HG03045 (cell line): ENCODE measurements at regions not wholly inside any gene's neighbourhood (a gene's known extent, or its start where the extent isn't known, plus 50 kb on each side); places are given as distances from the start of the nearest gene placed in this dataset.
"Not testable (repeated sequence)": the region's sequence is repeated elsewhere in the genome, so short reads cannot be mapped to it uniquely, and the experiment has no call there.

ENCODE experiments used
- ATAC-seq: cut with Tn5 transposase; IDR thresholded peaks from one replicate; pipeline ENCODE4 v1.9.1; 2021; ENCODE audit warnings: mild to moderate bottlenecking, moderate library complexity; ENCODE audit not compliant: unreplicated experiment

DNA sequence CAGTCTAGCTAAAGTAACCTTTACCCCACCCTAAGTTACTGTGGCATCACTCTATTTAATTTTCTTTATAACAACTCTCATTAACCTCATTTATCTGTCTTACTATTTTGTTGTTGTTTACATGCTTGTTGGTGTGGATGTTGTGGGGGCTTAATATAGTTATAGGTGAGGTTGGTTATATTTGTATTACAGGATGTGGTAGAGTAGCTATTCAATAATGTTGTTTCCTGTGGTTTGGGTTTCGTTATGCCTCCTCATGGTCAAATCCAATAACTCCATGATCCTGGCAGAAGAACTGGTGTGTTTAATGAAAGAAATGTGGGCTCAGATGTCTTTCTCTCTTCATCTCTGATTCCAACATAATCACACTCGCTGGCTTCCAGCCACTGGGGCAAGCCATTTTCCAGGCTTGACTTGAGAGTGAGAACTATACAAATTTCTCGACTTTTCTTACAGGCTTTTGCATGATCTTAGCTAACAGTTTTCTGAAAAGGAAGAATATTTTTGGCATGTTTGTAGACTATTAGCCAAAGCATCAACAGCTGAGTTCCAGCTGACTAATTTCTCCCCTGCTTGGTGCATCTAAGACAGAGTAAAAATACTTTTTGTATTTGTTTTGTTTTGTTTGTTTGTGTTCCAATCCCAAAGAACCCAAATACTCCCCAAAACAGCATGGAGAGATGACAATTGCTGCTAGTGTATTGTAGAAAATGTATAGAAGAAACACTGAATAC lies 303.7 kb upstream of the PAPPA start:
- ATAC-seq: no peak

DNA sequence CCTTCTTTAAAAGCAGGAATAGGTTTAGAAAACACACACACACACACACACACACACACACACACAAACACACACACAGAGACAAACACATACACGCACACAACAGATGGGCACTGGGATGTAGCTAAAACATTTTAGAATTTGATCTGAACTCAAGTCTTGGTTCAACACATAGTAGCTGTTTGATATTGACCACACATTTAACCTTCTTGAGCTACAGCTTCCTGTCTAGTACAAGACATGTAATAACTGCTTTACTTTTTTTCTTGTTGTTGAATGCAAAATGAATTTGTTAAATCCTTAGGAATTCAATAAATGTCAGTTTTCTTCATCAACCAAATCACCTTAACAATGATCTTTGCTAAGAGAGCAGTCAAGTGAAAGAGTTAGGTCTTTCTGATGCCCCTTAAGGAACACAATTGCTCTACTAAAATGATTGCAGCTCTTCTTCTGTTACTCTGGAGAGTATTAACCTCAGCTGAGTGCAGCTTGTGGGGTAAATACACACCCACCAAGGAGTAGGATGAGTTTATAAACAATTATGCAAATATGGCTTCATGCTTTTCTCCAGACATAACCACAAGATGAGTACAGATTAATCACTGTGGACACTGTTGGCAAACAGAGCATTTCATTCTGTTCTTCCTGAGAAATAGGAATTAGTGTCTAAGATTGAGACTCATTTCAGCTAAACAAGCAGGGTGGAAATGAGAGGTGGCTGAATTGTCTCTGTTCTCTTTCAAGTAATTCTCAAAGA lies 302.9 kb upstream of the PAPPA start:
- no peak for ATAC-seq

DNA sequence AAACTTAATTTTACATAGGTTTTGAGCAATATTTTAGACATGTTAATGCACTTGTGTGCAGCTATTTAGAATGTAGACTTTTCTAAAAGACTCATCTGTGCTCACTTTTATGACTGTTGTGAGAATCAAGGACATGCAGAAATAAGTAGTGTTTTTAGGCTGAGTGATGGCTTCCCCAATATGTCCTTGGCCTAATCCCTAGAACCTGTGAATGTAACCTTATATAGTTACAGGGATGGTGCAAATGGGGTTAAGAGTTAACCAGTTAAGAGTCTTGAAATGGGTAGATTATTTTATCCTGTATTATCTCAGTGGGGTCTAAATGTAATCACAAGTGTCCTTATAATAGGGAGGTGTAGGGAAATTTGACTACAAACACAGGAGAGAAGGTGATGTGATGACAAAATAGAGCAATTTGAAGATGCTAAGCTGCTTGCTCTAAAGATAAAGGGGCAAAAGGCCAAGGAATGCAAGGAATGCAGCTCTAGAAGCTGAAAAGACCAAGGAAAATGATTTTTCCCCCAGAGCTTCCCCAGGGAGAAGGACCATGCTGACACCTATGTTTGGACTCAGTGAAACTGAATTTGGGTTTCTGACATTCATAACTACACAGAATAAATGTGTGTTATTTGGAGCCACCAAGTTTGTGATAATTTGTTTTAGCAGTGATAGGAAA lies 298.0 kb upstream of the PAPPA start:
- no peak for ATAC-seq

DNA sequence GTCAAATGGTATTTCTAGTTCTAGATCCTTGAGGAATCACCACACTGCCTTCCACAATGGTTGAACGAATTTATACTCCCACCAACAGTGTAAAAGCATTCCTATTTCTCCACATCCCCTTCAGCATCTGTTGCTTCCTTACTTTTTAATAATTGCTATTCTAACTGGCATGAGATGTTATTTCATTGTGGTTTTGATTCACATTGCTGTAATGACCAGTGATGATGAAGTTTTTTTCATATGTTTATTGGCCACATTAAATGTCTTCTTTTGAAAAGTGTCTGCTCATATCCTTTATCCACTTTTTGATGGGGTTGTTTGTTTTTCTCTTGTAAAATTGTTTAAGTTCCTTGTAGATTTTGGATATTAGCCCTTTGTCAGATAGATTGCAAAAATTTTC lies 295.2 kb upstream of the PAPPA start:
- not testable (repeated sequence) for ATAC-seq

DNA sequence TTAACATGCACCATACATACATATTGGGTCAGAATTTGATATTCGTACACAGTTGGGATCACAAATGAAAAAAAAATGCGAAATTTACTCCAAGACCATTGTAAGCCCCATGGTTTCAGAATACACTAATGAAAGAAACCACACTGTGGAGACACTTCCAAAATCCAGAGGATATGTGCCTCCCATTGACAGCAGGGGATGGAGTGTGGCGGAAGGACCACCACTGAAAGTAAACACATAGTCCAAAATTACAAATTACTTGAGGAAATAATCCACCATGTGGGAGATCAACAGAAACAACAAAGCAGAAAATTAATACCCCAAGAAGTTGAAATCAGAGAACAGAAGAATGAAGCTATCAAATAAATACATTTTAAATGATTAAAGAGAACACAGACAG lies 291.6 kb upstream of the PAPPA start:
- ATAC-seq: no peak

DNA sequence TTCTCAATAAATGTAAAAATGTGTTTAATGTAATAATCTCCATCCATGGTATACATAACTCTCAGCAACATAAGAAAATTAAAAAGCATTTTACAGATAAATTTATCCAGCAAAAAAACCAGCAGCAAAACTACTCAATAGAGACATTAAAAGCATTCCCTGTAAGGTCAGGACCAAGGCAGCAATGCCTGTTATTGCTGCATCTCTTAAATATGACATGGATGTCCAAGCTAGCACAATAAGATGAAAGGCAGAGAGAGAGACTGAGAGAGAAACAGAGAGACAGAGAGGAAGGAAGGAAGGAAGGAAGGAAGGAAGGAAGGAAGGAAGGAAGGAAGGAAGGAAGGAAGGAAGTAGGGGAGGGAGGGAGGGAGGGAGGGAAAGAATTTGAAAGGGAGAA lies 289.0 kb upstream of the PAPPA start:
- no peak for ATAC-seq

DNA sequence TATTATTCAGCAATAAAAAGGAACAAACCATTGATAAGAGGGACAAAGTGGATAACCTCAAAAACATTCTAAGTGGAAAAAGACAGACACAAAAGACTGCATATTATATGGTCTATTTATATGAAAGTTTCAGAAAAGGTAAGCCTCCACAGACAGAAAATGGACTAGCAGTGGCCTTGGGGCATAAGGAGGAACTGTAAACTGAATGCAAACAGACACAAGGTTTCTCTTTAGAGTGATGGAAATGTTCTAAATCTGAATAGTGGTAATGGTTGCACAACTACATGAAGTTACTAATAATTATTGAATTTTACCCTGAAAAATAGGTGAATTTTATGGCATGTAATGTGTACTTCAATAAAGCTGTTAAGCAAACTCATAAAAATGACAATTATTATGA lies 286.3 kb upstream of the PAPPA start:
- no peak for ATAC-seq

DNA sequence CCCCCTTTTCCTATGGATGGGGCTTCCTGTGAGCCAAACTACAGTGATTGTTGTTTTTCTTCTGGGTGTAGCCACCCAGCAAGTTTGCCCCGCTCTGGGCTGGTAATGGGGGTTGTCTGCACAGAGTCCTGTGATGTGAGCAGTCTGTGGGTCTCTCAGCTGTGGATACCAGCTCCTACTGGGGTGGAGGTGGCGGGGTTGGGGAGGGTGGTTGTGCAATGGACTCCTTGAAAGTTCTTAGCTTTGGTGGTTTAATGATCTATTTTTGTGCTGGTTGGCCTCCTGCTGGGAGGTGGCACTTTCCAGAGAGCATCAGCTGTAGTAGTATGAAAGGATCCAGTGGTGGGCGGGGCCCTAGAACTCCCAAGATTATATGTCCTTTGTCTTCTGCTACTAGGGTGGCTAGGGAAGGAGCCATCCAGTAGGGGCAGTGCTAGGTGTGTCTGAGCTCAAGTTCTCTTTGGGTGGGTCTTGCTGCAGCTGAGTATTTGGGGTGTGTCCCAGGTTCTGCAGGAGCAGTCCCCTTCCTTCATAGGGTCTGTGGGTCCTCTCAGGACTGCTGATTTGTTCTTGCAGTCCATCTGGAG lies 275.6 kb upstream of the PAPPA start:
- no peak for ATAC-seq

DNA sequence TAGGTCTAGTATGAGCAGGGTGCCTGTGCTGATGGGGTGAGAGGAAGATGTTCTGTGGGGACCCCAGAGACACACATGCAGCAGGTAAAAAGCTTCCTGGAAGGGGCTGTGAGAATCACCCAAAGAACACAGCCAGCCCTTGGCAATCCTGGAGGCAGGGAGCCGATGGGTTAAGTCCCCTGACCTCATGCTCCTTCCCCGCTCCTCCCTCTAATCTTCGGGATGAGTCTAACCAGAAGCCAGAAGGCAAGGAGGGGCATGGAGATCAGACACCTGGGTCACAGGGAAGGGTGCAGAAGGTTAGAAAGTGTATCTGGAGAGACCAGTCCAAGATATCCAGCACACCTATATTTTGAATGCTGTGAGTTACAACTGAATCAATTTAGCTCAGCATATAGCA lies 274.1 kb upstream of the PAPPA start:
- no peak for ATAC-seq

DNA sequence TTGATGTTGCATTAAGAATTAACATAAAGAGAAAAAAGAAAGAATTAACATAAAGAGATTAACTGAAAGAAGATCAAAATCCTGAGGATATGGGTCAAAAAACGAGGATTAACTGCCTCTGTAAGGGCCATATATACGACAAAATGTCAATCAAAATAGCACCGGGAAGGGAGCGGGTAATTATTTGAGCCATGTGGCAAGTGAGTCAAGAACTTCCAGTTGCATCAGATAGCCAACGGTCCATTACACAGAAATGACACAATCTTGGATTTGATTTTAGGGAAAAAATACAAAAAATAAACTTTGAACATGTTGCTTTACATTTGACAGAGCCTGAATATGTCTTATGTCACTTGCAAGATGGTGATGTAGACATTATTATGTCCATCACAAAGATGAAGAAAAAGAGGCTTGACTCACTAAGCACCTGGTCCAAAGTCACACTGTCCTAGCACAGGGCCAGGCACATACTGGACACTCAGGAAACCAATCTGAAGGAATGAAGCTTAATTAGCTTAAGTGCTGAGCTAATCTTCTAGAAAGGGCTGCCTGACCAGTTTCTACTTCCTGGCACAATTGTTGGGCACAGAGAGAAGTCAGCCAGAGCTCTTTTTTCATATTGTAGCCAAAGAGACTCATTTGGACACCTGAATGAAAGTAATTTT lies 273.2 kb upstream of the PAPPA start:
- ATAC-seq: no peak

DNA sequence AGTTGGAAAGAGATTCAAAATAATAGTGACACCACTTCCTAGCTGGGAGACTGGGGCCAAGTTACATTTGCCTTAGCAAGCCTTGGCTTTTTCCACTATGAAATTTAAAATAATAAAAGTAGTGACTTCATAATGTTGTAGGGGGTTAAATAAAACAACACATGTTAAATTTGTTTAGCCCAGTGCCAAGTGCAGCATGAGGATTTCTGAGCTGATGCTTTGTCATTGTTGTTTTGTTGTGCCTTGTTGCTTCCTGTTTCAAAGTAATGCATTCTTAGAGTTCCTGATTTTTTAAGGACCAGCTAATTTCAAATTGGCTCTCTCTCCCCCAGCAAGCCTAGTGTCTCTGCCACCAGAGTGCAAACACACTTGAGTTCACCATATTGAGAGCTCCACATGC lies 270.7 kb upstream of the PAPPA start:
- no peak for ATAC-seq

DNA sequence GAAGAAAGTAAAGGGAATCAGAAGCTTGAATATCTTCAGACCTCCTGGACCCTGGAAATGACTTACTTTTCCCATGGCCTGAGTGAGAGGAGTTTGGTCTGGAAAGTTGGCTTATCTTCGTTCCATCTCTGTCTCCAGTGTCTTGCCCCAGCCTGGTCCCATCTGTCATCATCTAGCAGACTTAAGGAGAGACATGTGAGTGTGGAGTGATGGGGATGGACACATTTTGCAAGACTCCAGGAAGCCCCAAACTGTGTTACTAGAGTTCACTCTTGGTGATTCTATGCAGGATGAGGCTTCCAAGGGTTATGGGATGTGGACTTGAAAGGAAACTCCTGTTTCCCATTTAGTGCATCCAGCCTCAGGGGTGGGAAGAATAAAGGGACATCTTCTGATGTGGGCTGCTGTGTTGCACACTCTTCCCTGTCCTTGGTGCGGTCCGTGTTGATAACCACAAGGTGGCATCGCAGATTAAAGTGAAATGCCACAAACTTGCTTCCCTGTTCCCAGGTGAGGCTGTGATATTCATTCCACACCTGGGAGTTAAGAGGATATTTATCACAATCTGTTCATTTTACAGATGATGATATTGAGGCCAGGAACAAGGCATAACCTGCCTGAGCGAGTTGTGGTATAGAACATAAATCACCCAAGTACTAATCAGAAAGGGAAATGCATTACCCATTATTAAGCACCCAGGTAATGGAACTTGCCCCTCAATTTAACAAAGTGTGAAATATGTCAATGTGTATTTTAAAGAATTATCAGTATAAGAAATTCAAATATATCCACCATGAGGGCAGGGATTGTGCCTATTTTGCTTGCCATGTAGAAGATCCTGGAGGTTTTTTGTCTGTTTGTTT lies 269.9 kb upstream of the PAPPA start:
- ATAC-seq: no peak

DNA sequence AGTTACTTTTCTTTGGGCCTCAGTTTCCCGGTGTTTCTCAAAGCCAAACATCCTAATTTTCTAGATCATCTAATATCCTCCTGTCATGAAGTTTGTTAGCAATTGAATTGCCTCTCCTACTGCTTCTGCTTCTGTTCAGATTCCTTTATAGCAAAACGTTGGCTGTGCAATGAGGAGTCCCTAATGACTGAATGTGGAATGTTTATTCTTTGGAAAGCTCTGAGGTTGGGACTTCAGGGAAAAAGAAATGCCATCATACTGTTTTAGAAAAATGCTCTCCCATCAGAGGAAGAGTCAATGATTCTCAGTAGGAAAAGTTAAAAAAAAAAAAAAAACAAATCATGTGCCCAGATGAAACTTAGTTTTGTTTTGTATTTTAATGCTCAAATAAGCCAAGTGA lies 268.7 kb upstream of the PAPPA start:
- ATAC-seq: no peak

DNA sequence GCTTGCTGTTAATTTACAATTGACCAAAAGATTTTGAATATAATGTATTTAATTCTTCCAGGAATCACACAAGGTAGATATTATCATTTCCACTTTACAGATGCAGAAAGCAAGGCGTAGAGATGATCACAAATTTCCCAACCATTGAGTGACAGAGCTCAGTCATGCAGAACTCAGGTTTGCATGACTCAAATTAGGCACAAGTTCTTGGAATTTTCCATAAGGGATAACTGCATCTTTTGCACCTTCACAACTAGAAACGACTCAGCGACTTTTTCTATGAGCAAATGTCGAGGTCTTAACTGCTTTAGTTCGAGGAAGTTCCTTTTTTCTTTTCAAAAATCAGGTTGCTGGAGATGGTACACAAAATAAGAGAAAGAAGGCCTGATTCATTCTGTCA lies 265.5 kb upstream of the PAPPA start:
- no peak for ATAC-seq

DNA sequence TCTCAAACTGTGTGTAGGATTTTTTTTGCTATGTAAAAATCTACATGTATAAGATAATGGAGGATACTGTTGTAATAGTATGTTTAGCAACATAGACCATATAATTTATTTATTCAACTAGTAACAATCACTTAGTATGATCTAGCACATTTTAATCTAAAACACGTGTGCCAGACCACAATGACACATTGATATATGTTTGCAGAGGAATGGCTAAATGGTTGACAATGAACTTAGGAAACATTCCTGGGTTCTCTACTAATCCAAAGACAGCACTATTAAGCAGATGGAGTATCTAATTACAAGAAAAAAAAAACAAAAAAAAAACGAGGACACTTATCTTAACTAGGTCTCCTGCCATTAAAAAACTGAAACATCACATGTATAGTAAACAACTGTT lies 261.7 kb upstream of the PAPPA start:
- ATAC-seq: no peak

DNA sequence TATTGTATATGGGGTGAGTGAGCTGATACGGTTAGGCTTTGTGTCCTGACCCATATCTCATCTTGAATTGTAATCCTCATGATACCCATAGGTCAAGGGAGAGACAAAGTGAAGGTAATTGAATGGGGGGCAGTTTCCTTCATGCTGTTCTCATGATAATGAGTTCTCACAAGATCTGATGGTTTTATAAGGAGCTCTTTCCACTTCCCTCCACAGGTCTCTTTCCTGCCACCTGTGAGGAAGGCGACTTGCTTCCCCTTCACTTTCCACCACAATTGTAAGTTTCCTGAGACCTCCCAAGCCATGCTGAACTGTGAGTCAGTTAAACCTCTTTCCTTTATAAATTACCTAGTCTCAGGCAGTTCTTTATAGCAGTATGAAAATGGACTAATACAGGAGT lies 255.1 kb upstream of the PAPPA start:
- not testable (repeated sequence) for ATAC-seq

DNA sequence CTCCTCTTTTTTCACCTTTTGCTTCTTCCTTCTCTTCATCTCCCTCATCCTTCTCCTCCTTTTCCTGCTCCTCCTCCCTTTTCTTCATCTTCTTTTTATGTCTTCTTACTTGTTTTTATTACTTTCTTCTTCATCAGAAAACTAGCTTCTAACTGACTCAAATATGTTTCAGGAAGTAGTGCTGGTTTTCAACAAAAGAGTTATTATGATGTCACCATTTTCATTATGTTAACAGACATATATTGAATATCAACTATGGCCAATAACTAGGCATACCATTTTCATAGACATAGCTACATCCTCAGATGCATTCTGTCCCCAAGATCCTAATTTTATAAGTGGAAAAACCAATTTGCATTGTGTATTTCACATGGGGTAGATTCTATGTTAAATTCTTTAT lies 252.9 kb upstream of the PAPPA start:
- ATAC-seq: no peak

DNA sequence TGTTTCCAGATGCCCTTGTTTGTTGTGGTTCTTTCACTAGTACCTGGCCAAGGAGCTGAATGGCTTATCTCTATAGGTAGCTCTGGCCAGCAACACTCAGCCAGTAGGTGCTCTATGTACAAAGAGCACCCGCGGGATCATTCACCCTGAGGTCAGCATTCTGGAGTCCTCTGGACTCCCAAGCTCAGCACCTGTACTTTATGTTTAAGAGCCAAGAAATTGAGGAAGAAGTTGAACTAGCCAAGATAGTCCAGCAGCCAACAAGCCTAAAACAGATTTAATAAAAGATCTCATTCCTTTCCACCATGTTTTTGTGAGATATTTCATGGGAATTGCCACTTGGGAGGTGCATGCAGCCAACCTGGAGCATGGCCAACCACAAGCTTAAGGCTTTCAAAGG lies 242.6 kb upstream of the PAPPA start:
- ATAC-seq: no peak

DNA sequence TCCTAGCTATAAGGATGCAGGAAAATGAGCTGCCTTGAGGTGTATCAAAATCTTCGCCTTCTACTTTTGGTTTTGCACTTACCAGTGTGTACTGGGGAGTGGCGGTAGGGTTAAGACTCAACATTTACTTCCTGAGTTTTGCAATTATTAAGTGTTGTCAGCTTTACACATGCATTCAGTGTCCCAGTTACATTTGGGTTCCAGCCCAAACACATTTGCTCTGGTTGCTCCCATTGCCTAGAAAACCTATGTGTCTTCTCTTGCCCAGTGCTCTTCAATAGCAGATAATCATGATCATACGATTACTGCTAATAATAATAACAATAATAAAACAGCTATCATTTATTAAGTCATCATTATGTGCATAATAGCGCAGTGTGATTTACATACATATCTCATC lies 241.5 kb upstream of the PAPPA start:
- no peak for ATAC-seq

DNA sequence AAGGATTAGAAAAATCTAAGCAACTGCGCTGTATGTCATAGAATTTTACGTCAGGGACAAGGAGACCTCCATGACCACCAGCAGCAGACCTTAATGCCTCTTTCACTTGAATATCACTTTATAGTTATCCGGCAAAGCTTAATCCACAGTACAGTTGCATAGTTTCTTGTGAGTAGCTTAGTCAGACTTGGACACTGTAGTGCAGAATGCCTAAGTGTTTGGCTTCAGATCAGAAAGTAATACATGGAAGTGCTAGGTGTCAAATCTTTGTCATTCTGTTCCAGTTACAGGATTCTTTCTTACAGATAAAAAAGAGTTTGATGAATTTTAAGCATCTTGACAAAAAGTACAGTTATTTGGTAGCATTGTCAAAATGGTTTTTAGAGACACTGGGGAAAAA lies 239.9 kb upstream of the PAPPA start:
- ATAC-seq: no peak
